Hepatic stellate cell (primary cell): ENCODE measurements at regions not wholly inside any gene's neighbourhood (a gene's known extent, or its start where the extent isn't known, plus 50 kb on each side); places are given as distances from the start of the nearest gene placed in this dataset.
A peak's percentile ranks its signal among the peaks of the same experiment; 100 is the strongest.
"Not testable (repeated sequence)": the region's sequence is repeated elsewhere in the genome, so short reads cannot be mapped to it uniquely, and the experiment has no call there.

ENCODE experiments used
- DNase-seq: peaks from one replicate; pipeline ENCODE4 v3.0.0; 2011; ENCODE audit warnings: low spot score

- no peak for DNase-seq
These were observed 91.2 kb upstream of the ERCC6L2 start for GRCh38 chr9:95784318-95784717.

GRCh38 chr9:95783426-95783975, 92.0 kb upstream of the ERCC6L2 start:
- no peak for DNase-seq

- no peak for DNase-seq
These were observed 94.7 kb upstream of the ERCC6L2 start for GRCh38 chr9:95780751-95781150.

GRCh38 chr9:95780121-95780520, 95.4 kb upstream of the ERCC6L2 start:
- DNase-seq = no peak

- DNase-seq = not testable (repeated sequence)
These were observed 95.9 kb upstream of the ERCC6L2 start for GRCh38 chr9:95779597-95779996.

- DNase-seq = no peak
These were observed 96.5 kb upstream of the ERCC6L2 start for GRCh38 chr9:95778957-95779356.

GRCh38 chr9:95777136-95777535, 98.4 kb upstream of the ERCC6L2 start:
- no peak for DNase-seq

- no peak for DNase-seq
These were observed 99.3 kb upstream of the ERCC6L2 start for GRCh38 chr9:95776176-95776575.

GRCh38 chr9:95775191-95775590, 100.3 kb upstream of the ERCC6L2 start:
- no peak for DNase-seq

GRCh38 chr9:95773053-95773418, 102.5 kb upstream of the ERCC6L2 start:
- no peak for DNase-seq

GRCh38 chr9:95772320-95773052, 103.0 kb upstream of the ERCC6L2 start:
- peak; percentile 60 for DNase-seq

GRCh38 chr9:95771556-95772246, 103.8 kb upstream of the ERCC6L2 start:
- no peak for DNase-seq

- no peak for DNase-seq
These were observed 104.8 kb upstream of the ERCC6L2 start for GRCh38 chr9:95770653-95771131.

GRCh38 chr9:95769909-95770433, 105.5 kb upstream of the ERCC6L2 start:
- no peak for DNase-seq

- no peak for DNase-seq
These were observed 106.0 kb upstream of the ERCC6L2 start for GRCh38 chr9:95769473-95769872.

- DNase-seq = no peak
These were observed 108.6 kb upstream of the ERCC6L2 start for GRCh38 chr9:95766906-95767305.

GRCh38 chr9:95764533-95765319, 110.8 kb upstream of the ERCC6L2 start:
- no peak for DNase-seq

- no peak for DNase-seq
These were observed 111.5 kb upstream of the ERCC6L2 start for GRCh38 chr9:95763983-95764382.

GRCh38 chr9:95763006-95763405, 112.5 kb upstream of the ERCC6L2 start:
- DNase-seq = no peak

- no peak for DNase-seq
These were observed 113.2 kb upstream of the ERCC6L2 start for GRCh38 chr9:95762322-95762721.

- no peak for DNase-seq
These were observed 114.7 kb upstream of the ERCC6L2 start for GRCh38 chr9:95760791-95761190.

- DNase-seq = no peak
These were observed 118.1 kb upstream of the ERCC6L2 start for GRCh38 chr9:95757439-95757838.
